LNCaP clone FGC (cell line): ENCODE measurements at regions not wholly inside any gene's neighbourhood (a gene's known extent, or its start where the extent isn't known, plus 50 kb on each side); places are given as distances from the start of the nearest gene placed in this dataset.

Source experiments
- DNase-seq: peaks from one replicate; pipeline ENCODE4 v3.0.0-alpha.2; 2011; ENCODE audit warnings: low read depth
- H3K4me3 ChIP-seq: 2 replicates; pipeline ENCODE4 v1.5.1; 2011; ENCODE audit warnings: mild to moderate bottlenecking, low read depth, low read length, control low read depth
- TF ChIP-seq, protein P1 (sequence below): IDR thresholded peaks from 2 replicates; pipeline ENCODE4 v1.5.1; 2012; ENCODE audit warnings: mild to moderate bottlenecking; ENCODE audit not compliant: control insufficient read depth, insufficient read depth; ENCODE audit errors: extremely low read depth

DNA sequence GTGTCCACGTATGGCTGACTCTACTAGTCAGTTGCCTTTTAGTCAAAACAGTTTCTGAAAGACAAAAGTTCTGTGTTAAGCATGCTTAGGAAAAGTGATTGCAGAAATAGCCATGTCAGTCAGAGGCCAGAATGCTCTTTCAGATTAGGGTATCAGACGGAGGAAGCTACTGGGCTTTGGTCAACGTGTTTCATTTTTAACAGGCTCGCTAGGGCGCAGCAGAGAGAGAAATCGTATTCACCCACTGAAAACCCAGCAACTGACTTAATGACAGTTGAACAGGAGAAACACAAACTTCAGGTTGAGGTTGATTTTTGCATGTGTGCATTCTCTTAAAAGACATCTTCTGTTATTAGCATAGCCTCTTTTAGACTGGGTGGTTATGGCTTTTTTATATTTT lies 322.6 kb upstream of the KIAA1217 start:
- H3K4me3 ChIP-seq = no peak overlapping the region
- no peak for DNase-seq
- TF ChIP-seq, protein P1, sequence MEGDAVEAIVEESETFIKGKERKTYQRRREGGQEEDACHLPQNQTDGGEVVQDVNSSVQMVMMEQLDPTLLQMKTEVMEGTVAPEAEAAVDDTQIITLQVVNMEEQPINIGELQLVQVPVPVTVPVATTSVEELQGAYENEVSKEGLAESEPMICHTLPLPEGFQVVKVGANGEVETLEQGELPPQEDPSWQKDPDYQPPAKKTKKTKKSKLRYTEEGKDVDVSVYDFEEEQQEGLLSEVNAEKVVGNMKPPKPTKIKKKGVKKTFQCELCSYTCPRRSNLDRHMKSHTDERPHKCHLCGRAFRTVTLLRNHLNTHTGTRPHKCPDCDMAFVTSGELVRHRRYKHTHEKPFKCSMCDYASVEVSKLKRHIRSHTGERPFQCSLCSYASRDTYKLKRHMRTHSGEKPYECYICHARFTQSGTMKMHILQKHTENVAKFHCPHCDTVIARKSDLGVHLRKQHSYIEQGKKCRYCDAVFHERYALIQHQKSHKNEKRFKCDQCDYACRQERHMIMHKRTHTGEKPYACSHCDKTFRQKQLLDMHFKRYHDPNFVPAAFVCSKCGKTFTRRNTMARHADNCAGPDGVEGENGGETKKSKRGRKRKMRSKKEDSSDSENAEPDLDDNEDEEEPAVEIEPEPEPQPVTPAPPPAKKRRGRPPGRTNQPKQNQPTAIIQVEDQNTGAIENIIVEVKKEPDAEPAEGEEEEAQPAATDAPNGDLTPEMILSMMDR = no peak

DNA sequence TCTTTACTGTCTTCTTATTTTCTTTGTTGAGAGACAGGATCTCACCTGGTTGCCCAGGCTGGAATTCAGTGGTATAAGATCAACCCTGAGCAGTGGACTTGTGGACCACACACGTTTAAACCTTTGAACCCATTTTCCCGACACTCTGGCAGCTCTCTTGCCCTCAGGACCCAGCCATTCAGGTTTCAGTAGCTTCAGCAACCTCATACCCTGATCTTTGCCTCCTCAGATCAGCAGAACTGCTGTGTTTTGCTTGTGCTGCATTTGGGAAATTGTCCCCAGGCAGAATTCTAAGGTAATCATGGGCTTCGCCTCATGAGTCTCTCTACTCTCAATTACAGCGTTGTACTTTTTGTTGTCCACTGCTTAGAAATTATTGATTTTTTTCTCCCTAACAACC lies 317.6 kb upstream of the KIAA1217 start:
- TF ChIP-seq, protein P1 = no peak
- no peak for DNase-seq

DNA sequence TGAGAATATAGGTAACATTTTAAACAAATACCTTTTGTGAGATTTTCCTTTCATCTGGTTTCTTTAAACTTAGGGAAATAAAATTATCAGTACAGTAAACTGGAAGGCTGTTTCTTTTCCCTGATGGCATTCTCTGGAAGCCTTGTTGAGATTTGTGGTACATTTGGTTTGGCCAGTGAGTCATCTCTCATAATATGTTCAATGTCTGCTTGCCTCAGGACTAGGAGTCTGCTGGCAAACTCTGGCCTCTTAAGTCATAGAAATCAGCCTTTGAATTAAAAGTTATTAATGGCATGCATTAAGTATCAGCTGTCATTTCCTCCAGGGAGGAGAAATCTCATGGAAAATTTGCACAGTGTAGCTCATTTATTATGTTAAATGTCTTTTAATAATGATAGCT lies 316.6 kb upstream of the KIAA1217 start:
- DNase-seq = no peak
- H3K4me3 ChIP-seq = no peak overlapping the region
- TF ChIP-seq, protein P1 = no peak

More for the DNA sequence above, 317.6 kb upstream of the KIAA1217 start:
- H3K4me3 ChIP-seq = no peak overlapping the region

DNA sequence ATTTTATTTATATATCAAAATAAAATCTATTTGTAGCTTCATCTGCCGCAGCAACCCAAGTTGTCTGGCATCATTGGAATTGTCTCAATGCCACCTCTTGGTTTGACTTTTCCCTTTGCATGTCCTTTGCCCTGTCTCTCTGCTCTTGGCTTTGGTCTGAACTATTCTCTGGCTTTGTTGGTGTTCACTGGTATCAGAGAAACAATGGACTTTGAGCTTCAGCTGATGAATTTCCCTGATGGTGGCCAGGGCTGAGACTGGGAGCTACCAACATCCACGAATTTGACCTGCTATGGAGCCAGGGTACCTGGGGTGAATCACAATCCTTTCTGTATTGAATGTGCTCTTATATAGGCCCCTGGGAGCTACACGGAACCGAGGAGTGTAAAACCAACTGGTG lies 311.7 kb upstream of the KIAA1217 start:
- H3K4me3 ChIP-seq = no peak overlapping the region
- no peak for DNase-seq
- TF ChIP-seq, protein P1 = no peak

DNA sequence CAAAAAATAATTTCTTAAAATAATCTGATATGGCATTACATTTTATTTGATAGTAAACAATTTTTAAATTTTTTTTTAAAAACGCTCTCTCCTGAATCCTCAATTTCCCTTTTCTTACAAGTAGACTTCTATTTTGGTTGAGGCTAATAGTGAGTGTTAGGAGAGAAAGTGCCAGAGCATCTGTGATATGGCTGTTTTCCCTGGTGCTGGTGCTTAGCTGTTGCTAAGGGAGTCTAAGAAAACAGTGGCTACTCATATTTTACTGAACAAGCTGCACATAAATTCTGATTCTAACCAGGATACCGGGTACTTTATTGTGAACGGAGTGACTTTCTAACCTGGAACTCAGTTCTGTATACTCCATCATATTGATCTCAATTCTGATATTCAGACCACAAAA lies 311.1 kb upstream of the KIAA1217 start:
- DNase-seq = no peak
- TF ChIP-seq, protein P1 = no peak
- H3K4me3 ChIP-seq = no peak overlapping the region

DNA sequence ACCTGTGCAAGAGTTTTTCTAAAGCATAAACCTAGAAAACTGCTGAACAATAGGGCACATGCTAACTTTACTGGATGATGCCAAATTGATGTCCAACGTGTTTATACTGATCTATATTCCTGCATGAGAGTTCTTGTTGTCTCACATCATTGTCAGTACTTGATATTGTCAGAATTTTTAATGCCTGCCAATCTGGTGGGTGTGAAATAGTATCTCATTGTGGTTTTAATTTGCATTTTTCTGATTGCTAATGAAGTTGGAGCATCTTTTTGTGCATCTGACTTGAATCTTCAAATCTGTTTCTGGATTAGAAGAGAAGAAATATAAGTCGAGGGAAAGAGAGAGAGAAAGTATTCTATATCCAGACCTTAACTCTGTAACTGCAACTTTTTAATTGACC lies 309.8 kb upstream of the KIAA1217 start:
- H3K4me3 ChIP-seq = no peak overlapping the region
- no peak for DNase-seq
- TF ChIP-seq, protein P1 = no peak

DNA sequence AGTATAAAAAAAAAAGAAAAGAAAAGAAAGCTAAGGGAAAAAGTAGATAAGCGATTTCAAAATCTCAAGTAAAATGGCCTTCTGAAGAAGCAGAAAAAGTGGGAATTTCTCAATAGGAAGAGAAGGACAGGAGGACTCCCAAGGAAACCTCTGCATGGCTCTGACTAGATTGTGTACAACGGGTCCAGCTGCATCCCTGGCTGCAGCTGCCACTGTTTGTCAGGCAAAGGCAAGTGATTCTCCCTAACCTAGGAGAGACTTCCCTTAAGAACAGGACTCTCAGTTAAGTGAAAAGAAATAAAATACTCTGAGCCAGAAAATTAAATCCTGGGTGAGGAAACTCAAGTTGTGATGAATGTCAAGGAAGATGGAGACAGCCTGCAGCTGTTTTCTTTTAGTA lies 298.6 kb upstream of the KIAA1217 start:
- H3K4me3 ChIP-seq = no peak overlapping the region
- TF ChIP-seq, protein P1 = no peak
- DNase-seq = no peak
